Ishikawa (cell line): ENCODE measurements at regions not wholly inside any gene's neighbourhood (a gene's known extent, or its start where the extent isn't known, plus 50 kb on each side); places are given as distances from the start of the nearest gene placed in this dataset.

Source experiments
- CEBPB ChIP-seq: IDR thresholded peaks from 2 replicates; pipeline ENCODE4 v1.6.1; 2012
- CREB1 ChIP-seq: IDR thresholded peaks from 2 replicates; pipeline ENCODE4 v1.6.1; 2012; ENCODE audit warnings: low read depth
- EP300 ChIP-seq: IDR thresholded peaks from 2 replicates; pipeline ENCODE4 v1.6.1; 2012; ENCODE audit warnings: borderline replicate concordance
- FOXM1 ChIP-seq: IDR thresholded peaks from 2 replicates; pipeline ENCODE4 v1.6.1; 2012; ENCODE audit warnings: low read depth, borderline replicate concordance
- NFIC ChIP-seq: IDR thresholded peaks from 2 replicates; pipeline ENCODE4 v1.6.1; 2012
- RAD21 ChIP-seq: IDR thresholded peaks from 2 replicates; pipeline ENCODE4 v1.6.1; 2012; ENCODE audit warnings: low read depth
- TCF12 ChIP-seq: IDR thresholded peaks from 2 replicates; pipeline ENCODE4 v1.6.1; 2012; ENCODE audit warnings: low read depth
- TF ChIP-seq, protein P1 (sequence below): IDR thresholded peaks from 2 replicates; pipeline ENCODE4 v1.6.1; 2012
- TF ChIP-seq, protein P2 (sequence below): IDR thresholded peaks from 2 replicates; pipeline ENCODE4 v1.6.1; 2012
- TF ChIP-seq, protein P3 (sequence below): IDR thresholded peaks from 2 replicates; pipeline ENCODE4 v1.6.1; 2012; ENCODE audit warnings: low read depth, mild to moderate bottlenecking

DNA sequence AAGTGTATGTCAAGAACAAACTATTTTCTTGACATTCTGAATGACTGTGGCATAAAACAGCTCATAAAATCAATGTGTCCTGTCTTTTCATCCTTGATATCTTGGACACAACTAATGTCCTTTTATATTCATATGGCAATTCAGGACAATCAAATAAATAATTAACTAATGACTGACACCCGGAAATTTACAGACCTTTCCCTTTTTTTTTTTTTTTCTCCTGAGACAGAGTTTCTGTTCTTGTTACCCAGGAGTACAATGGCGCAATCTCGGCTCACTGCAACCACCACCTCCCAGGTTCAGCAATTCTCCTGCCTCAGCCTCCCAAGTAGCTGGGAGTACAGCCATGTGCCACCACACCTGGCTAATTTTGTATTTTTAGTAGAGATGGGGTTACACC is 107.1 kb upstream of the LGSN start:
- TF ChIP-seq EP300 (no peak), NFIC (no peak), TCF12 (no peak), CEBPB (no peak), FOXM1 (no peak), CREB1 (no peak), RAD21 (no peak)
- TF ChIP-seq, protein P1, sequence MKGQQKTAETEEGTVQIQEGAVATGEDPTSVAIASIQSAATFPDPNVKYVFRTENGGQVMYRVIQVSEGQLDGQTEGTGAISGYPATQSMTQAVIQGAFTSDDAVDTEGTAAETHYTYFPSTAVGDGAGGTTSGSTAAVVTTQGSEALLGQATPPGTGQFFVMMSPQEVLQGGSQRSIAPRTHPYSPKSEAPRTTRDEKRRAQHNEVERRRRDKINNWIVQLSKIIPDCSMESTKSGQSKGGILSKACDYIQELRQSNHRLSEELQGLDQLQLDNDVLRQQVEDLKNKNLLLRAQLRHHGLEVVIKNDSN: no peak
- TF ChIP-seq, protein P2, sequence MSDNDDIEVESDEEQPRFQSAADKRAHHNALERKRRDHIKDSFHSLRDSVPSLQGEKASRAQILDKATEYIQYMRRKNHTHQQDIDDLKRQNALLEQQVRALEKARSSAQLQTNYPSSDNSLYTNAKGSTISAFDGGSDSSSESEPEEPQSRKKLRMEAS: no peak
- TF ChIP-seq, protein P3, sequence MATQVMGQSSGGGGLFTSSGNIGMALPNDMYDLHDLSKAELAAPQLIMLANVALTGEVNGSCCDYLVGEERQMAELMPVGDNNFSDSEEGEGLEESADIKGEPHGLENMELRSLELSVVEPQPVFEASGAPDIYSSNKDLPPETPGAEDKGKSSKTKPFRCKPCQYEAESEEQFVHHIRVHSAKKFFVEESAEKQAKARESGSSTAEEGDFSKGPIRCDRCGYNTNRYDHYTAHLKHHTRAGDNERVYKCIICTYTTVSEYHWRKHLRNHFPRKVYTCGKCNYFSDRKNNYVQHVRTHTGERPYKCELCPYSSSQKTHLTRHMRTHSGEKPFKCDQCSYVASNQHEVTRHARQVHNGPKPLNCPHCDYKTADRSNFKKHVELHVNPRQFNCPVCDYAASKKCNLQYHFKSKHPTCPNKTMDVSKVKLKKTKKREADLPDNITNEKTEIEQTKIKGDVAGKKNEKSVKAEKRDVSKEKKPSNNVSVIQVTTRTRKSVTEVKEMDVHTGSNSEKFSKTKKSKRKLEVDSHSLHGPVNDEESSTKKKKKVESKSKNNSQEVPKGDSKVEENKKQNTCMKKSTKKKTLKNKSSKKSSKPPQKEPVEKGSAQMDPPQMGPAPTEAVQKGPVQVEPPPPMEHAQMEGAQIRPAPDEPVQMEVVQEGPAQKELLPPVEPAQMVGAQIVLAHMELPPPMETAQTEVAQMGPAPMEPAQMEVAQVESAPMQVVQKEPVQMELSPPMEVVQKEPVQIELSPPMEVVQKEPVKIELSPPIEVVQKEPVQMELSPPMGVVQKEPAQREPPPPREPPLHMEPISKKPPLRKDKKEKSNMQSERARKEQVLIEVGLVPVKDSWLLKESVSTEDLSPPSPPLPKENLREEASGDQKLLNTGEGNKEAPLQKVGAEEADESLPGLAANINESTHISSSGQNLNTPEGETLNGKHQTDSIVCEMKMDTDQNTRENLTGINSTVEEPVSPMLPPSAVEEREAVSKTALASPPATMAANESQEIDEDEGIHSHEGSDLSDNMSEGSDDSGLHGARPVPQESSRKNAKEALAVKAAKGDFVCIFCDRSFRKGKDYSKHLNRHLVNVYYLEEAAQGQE: no peak
